ENCODE measurements at regions not wholly inside any gene's neighbourhood (a gene's known extent, or its start where the extent isn't known, plus 50 kb on each side); places are given as distances from the start of the nearest gene placed in this dataset.

DNA sequence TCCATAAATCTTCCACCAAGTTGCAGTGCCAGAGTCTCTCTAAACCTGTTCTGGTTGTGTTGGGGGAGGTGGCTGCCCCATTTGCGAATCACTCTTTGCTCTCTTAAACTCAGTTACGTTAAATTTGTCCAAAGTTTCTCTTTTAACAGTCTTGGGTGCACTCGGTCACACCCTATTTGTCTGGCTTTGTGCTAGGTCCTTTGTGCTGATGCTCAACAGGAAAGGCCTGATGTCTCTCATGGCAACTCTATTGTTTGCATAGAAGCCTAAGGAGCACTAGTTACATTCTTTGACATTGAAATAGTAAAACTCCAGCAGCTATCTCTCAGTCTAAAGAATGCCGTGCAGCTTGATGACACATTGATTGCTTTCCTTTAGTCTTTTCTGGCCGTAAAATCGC, 105.1 kb downstream of the TRMT11 start:
- Mint-ChIP-seq H3K36me3 (no peaks in the 10 kb centered on the region), H3K27me3 (ENCODE audit: low read depth) (no peaks in the 10 kb centered on the region), H3K27ac (peak overlapping the region; percentile 86; the same call in 1 of the 2 replicates), H3K4me3 (no peak overlapping the region), H3K4me1 (peaks cover 14% of the 10 kb centered on the region), H3K9me3 (no peaks in the 10 kb centered on the region)
- TF ChIP-seq IRF2 (CRISPR knock-in tag; IDR thresholded peaks at IDR 0.05; ENCODE audit: borderline replicate concordance, low read depth) (no peak), ATF1 (CRISPR knock-in tag; IDR thresholded peaks at IDR 0.05) (no peak), NFYB (CRISPR knock-in tag; conservative IDR thresholded peaks at IDR 0.05; ENCODE audit: low read depth) (no peak)
- TF ChIP-seq, protein P1, sequence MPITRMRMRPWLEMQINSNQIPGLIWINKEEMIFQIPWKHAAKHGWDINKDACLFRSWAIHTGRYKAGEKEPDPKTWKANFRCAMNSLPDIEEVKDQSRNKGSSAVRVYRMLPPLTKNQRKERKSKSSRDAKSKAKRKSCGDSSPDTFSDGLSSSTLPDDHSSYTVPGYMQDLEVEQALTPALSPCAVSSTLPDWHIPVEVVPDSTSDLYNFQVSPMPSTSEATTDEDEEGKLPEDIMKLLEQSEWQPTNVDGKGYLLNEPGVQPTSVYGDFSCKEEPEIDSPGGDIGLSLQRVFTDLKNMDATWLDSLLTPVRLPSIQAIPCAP (CRISPR knock-in tag; IDR thresholded peaks at IDR 0.05): no peak
- TF ChIP-seq, protein P2, sequence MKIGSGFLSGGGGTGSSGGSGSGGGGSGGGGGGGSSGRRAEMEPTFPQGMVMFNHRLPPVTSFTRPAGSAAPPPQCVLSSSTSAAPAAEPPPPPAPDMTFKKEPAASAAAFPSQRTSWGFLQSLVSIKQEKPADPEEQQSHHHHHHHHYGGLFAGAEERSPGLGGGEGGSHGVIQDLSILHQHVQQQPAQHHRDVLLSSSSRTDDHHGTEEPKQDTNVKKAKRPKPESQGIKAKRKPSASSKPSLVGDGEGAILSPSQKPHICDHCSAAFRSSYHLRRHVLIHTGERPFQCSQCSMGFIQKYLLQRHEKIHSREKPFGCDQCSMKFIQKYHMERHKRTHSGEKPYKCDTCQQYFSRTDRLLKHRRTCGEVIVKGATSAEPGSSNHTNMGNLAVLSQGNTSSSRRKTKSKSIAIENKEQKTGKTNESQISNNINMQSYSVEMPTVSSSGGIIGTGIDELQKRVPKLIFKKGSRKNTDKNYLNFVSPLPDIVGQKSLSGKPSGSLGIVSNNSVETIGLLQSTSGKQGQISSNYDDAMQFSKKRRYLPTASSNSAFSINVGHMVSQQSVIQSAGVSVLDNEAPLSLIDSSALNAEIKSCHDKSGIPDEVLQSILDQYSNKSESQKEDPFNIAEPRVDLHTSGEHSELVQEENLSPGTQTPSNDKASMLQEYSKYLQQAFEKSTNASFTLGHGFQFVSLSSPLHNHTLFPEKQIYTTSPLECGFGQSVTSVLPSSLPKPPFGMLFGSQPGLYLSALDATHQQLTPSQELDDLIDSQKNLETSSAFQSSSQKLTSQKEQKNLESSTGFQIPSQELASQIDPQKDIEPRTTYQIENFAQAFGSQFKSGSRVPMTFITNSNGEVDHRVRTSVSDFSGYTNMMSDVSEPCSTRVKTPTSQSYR (CRISPR knock-in tag; IDR thresholded peaks at IDR 0.05): no peak
- TF ChIP-seq, protein P3, sequence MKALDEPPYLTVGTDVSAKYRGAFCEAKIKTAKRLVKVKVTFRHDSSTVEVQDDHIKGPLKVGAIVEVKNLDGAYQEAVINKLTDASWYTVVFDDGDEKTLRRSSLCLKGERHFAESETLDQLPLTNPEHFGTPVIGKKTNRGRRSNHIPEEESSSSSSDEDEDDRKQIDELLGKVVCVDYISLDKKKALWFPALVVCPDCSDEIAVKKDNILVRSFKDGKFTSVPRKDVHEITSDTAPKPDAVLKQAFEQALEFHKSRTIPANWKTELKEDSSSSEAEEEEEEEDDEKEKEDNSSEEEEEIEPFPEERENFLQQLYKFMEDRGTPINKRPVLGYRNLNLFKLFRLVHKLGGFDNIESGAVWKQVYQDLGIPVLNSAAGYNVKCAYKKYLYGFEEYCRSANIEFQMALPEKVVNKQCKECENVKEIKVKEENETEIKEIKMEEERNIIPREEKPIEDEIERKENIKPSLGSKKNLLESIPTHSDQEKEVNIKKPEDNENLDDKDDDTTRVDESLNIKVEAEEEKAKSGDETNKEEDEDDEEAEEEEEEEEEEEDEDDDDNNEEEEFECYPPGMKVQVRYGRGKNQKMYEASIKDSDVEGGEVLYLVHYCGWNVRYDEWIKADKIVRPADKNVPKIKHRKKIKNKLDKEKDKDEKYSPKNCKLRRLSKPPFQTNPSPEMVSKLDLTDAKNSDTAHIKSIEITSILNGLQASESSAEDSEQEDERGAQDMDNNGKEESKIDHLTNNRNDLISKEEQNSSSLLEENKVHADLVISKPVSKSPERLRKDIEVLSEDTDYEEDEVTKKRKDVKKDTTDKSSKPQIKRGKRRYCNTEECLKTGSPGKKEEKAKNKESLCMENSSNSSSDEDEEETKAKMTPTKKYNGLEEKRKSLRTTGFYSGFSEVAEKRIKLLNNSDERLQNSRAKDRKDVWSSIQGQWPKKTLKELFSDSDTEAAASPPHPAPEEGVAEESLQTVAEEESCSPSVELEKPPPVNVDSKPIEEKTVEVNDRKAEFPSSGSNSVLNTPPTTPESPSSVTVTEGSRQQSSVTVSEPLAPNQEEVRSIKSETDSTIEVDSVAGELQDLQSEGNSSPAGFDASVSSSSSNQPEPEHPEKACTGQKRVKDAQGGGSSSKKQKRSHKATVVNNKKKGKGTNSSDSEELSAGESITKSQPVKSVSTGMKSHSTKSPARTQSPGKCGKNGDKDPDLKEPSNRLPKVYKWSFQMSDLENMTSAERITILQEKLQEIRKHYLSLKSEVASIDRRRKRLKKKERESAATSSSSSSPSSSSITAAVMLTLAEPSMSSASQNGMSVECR (CRISPR knock-in tag; IDR thresholded peaks at IDR 0.05; ENCODE audit: borderline replicate concordance): no peak
- TF ChIP-seq, protein P4, sequence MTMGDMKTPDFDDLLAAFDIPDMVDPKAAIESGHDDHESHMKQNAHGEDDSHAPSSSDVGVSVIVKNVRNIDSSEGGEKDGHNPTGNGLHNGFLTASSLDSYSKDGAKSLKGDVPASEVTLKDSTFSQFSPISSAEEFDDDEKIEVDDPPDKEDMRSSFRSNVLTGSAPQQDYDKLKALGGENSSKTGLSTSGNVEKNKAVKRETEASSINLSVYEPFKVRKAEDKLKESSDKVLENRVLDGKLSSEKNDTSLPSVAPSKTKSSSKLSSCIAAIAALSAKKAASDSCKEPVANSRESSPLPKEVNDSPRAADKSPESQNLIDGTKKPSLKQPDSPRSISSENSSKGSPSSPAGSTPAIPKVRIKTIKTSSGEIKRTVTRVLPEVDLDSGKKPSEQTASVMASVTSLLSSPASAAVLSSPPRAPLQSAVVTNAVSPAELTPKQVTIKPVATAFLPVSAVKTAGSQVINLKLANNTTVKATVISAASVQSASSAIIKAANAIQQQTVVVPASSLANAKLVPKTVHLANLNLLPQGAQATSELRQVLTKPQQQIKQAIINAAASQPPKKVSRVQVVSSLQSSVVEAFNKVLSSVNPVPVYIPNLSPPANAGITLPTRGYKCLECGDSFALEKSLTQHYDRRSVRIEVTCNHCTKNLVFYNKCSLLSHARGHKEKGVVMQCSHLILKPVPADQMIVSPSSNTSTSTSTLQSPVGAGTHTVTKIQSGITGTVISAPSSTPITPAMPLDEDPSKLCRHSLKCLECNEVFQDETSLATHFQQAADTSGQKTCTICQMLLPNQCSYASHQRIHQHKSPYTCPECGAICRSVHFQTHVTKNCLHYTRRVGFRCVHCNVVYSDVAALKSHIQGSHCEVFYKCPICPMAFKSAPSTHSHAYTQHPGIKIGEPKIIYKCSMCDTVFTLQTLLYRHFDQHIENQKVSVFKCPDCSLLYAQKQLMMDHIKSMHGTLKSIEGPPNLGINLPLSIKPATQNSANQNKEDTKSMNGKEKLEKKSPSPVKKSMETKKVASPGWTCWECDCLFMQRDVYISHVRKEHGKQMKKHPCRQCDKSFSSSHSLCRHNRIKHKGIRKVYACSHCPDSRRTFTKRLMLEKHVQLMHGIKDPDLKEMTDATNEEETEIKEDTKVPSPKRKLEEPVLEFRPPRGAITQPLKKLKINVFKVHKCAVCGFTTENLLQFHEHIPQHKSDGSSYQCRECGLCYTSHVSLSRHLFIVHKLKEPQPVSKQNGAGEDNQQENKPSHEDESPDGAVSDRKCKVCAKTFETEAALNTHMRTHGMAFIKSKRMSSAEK (CRISPR knock-in tag; IDR thresholded peaks at IDR 0.05; ENCODE audit: borderline replicate concordance): no peak
- TF ChIP-seq, protein P5, sequence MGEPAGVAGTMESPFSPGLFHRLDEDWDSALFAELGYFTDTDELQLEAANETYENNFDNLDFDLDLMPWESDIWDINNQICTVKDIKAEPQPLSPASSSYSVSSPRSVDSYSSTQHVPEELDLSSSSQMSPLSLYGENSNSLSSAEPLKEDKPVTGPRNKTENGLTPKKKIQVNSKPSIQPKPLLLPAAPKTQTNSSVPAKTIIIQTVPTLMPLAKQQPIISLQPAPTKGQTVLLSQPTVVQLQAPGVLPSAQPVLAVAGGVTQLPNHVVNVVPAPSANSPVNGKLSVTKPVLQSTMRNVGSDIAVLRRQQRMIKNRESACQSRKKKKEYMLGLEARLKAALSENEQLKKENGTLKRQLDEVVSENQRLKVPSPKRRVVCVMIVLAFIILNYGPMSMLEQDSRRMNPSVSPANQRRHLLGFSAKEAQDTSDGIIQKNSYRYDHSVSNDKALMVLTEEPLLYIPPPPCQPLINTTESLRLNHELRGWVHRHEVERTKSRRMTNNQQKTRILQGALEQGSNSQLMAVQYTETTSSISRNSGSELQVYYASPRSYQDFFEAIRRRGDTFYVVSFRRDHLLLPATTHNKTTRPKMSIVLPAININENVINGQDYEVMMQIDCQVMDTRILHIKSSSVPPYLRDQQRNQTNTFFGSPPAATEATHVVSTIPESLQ (CRISPR knock-in tag; IDR thresholded peaks at IDR 0.05): no peak
- TF ChIP-seq, protein P6, sequence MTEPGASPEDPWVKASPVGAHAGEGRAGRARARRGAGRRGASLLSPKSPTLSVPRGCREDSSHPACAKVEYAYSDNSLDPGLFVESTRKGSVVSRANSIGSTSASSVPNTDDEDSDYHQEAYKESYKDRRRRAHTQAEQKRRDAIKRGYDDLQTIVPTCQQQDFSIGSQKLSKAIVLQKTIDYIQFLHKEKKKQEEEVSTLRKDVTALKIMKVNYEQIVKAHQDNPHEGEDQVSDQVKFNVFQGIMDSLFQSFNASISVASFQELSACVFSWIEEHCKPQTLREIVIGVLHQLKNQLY (CRISPR knock-in tag; IDR thresholded peaks at IDR 0.05): no peak
- TF ChIP-seq, protein P7, sequence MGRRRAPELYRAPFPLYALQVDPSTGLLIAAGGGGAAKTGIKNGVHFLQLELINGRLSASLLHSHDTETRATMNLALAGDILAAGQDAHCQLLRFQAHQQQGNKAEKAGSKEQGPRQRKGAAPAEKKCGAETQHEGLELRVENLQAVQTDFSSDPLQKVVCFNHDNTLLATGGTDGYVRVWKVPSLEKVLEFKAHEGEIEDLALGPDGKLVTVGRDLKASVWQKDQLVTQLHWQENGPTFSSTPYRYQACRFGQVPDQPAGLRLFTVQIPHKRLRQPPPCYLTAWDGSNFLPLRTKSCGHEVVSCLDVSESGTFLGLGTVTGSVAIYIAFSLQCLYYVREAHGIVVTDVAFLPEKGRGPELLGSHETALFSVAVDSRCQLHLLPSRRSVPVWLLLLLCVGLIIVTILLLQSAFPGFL (CRISPR knock-in tag; IDR thresholded peaks at IDR 0.05; ENCODE audit: borderline replicate concordance): no peak
- POLR2A ChIA-PET: no interaction called here
- no peak for DNase-seq (ENCODE audit: low spot score)
- ATAC-seq: peak; percentile 87
- CTCF ChIA-PET: no interaction called here

Data from WTC11 (cell line).